Upper lobe of right lung (tissue), 1 donor: ENCODE measurements at regions not wholly inside any gene's neighbourhood (a gene's known extent, or its start where the extent isn't known, plus 50 kb on each side); places are given as distances from the start of the nearest gene placed in this dataset.

ENCODE experiments used
- ATAC-seq: fragments of 200-7000 bp; cut with Tn5 transposase; one replicate; pipeline ENCODE4 v1.9.1; 2020; ENCODE audit warnings: mild to moderate bottlenecking, moderate library complexity
- DNase-seq: peaks from one replicate; pipeline ENCODE4 v3.0.0-alpha.2; 2020
- H3K27ac ChIP-seq: fragments of 200-600 bp; one replicate; pipeline ENCODE4 v1.8.0; 2022
- H3K27me3 ChIP-seq: fragments of 200-600 bp; one replicate; pipeline ENCODE4 v1.8.0; 2022; ENCODE audit warnings: mild to moderate bottlenecking
- H3K36me3 ChIP-seq: fragments of 200-600 bp; one replicate; pipeline ENCODE4 v1.8.0; 2022
- H3K4me1 ChIP-seq: fragments of 200-600 bp; one replicate; pipeline ENCODE4 v1.8.0; 2022
- H3K4me3 ChIP-seq: fragments of 200-600 bp; one replicate; pipeline ENCODE4 v1.8.0; 2022; ENCODE audit warnings: mild to moderate bottlenecking
- H3K9me3 ChIP-seq: fragments of 200-600 bp; one replicate; pipeline ENCODE4 v1.8.0; 2022
- CTCF ChIP-seq: fragments of 200-600 bp; IDR thresholded peaks from one replicate; pipeline ENCODE4 v1.8.0; 2022; ENCODE audit warnings: antibody characterized with exemption
- intact Hi-C: fragments of 100-400 bp; cut with DNase I; formaldehyde crosslinking; loops from one replicate; pipeline ENCODE4 v1.11.0; 2022
- donor health status: DM: no; HTN: yes; CAD: no; lungs with severe emphysema.

- no peaks in the 10 kb centered on the region for H3K4me1 ChIP-seq
- DNase-seq (no peak), ATAC-seq (peak; percentile 65)
- H3K27me3 ChIP-seq = no peaks in the 10 kb centered on the region
- H3K36me3 ChIP-seq = no peaks in the 10 kb centered on the region
- no peaks in the 10 kb centered on the region for H3K9me3 ChIP-seq
- H3K27ac ChIP-seq = no peak overlapping the region
- no peak overlapping the region for H3K4me3 ChIP-seq
- TF ChIP-seq CTCF = peak; percentile 39
- intact Hi-C loops = no loop called here
Observed at GRCh38 chr18:31241900-31242409, 76.0 kb upstream of the DSG1 start.

- no peak for TF ChIP-seq CTCF
- ATAC-seq (peak; percentile 15), DNase-seq (no peak)
- intact Hi-C loops = no loop called here
- Histone ChIP-seq H3K36me3 (no peaks in the 10 kb centered on the region), H3K4me3 (no peak overlapping the region), H3K27me3 (no peaks in the 10 kb centered on the region), H3K4me1 (no peaks in the 10 kb centered on the region), H3K27ac (no peak overlapping the region), H3K9me3 (no peaks in the 10 kb centered on the region)
Observed at GRCh38 chr18:31243740-31244512, 74.0 kb upstream of the DSG1 start.

GRCh38 chr18:31244771-31245394 lies 73.1 kb upstream of the DSG1 start:
- no peaks in the 10 kb centered on the region for H3K27me3 ChIP-seq
- no peak overlapping the region for H3K4me3 ChIP-seq
- no peak for TF ChIP-seq CTCF
- DNase-seq = no peak
- H3K36me3 ChIP-seq = no peaks in the 10 kb centered on the region
- H3K9me3 ChIP-seq = no peaks in the 10 kb centered on the region
- no peaks in the 10 kb centered on the region for H3K4me1 ChIP-seq
- no peak overlapping the region for H3K27ac ChIP-seq
- intact Hi-C loops = no loop called here
- no peak for ATAC-seq

- no peak for ATAC-seq
- no peak for TF ChIP-seq CTCF
Observed at GRCh38 chr18:31245820-31246219, 72.1 kb upstream of the DSG1 start.

GRCh38 chr18:31246460-31246859 lies 71.5 kb upstream of the DSG1 start:
- Histone ChIP-seq H3K9me3 (no peaks in the 10 kb centered on the region), H3K36me3 (no peaks in the 10 kb centered on the region), H3K27me3 (no peaks in the 10 kb centered on the region), H3K4me3 (no peak overlapping the region), H3K27ac (no peak overlapping the region), H3K4me1 (no peaks in the 10 kb centered on the region)
- DNase-seq (no peak), ATAC-seq (no peak)
- intact Hi-C loops = no loop called here
- no peak for TF ChIP-seq CTCF

More at GRCh38 chr18:31245820-31246219, 72.1 kb upstream of the DSG1 start:
- Histone ChIP-seq H3K27me3 (no peaks in the 10 kb centered on the region), H3K9me3 (no peaks in the 10 kb centered on the region), H3K27ac (no peak overlapping the region), H3K4me1 (no peaks in the 10 kb centered on the region), H3K4me3 (no peak overlapping the region), H3K36me3 (no peaks in the 10 kb centered on the region)
- no peak for DNase-seq
- intact Hi-C loops = no loop called here
